Activated CD4-positive, alpha-beta T cell treated with anti-CD3 and anti-CD28 coated beads, Interleukin-2, amount 50 U/mL, for 24 hours (primary cell): ENCODE measurements at regions not wholly inside any gene's neighbourhood (a gene's known extent, or its start where the extent isn't known, plus 50 kb on each side); places are given as distances from the start of the nearest gene placed in this dataset.

Experiments
- DNase-seq, 2 donors: peaks; one replicate each; pipeline ENCODE4 v3.0.0-alpha.2; 2020; ENCODE audit warnings: low read depth in 1 of 2, low spot score in 1 of 2

- DNase-seq: no peak
Observed at GRCh38 chr1:59107916-59108315, 189.0 kb upstream of the FGGY start.

DNA sequence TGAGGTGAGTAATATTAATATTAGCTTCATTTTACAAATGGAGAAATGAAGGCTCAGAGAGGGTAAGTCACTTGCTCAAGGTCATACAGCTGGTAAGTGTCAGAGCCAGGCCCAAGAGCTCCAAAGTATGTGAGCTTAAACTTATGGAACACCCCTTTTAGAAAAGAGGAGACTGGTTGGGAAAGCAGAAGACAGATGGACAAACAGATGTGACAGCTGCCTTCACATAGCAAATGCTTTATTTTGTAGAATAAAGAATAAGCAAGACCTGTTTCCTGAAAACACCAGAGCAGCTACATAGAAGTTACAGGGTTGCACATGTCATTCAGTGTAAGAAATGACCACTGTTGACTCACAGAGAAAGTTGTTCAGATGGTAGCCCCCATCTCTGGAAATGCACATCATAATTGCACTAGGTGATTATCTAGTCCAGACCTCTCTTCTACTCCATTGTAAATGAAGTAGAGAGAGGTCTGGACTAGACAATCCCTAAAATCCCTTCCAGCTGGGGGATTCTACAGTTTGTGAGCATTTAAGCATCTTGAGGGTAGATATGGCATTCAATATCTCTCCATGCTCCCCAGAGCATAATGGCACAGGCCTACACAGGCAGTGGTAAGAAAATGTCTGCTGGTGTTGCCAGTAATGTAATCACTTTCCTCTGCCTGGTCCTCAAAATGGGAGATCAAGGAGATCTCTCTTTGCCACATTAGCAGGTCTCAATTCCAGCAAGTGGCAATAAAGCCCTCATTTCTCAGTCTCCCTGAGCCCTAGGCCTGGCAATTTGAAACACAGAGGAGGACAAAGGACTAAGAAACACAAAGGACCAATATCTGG is 188.2 kb upstream of the FGGY start:
- no peak for DNase-seq

DNA sequence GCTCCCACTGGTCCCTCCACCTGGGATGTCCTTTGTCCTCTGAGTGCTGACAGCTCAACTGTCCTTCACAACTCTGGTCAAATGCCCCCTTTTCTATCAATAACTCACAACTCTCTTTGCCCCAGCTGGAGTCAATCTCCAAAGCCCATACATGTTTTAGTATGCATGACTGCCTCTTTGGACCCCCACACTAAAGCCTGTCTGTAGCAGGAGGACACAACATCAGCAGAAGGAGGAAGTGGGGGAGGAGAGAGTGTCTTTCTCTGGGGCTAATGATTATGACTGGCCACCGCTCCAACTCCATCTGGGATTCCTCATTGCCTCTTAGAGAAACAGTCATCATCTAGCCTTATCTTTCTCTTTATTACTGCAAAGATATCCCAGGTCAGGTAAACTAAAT is 186.6 kb upstream of the FGGY start:
- DNase-seq: no peak

GRCh38 chr1:59113876-59114457 is 182.9 kb upstream of the FGGY start:
- DNase-seq: no peak

DNA sequence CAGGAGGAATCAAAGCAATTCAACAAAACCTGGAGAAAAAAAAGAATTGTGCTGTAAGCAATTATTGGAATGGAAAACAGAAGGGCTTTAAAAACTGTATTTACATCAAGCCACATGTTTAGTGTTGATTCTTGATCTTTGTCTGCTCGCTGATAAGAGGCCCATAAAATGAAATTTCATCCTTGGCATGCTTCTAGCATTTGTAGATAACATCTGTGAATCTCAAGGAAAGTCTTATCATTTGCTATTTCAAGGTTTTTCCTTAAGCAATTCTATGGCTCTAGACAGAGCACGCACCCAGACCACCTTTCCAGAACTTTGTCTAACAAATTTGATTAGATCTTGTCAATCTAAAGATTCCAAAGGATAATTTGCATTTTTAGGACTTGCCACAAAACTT is 181.0 kb upstream of the FGGY start:
- no peak for DNase-seq

GRCh38 chr1:59116920-59117542 is 179.9 kb upstream of the FGGY start:
- no peak for DNase-seq

DNA sequence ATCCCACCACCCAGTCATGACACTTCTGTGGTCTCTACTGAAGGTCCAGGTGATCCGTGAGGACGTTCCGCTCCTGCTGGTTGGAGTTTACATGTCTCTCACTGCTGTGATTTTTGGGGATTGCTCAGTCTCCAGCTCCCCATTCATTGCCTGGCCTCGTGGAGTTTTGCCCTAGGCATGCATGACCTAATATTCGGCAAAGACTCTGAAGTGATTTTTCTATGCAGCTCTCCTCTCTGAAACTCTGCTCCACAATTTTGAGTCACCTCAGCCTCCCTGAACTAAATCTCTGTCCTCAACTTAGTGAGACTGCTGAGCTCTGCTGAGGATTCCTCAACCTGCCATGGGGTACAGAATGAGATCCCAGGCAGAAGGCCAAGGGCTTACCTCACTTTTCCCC is 174.4 kb upstream of the FGGY start:
- no peak for DNase-seq

DNA sequence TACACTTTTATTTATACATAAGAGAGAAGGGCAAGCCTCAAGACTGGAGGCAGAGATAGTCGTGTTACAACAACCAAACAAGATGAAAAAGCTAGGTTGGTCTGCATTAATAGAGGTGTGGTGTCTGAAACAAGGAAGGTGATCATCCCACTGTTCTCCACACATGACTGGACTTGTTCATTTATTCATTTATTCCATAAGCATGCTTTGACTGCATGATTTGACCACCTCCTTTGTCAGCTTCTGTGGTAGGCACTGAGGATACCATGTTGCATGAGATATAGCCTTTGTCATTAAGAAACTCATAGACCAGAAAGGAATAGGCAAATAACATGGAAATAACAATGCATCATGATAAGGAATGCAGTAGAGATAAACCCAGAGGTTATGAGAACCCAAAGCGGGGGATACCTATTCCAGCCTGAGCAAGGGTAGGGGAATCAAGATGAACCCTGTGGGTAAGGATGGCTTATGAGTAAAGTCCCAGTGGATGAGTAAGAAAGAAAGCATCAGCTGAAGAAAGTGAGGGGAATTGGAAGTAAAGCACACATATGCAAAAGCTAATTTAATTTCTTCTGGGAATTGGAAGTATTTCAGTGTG is 173.7 kb upstream of the FGGY start:
- DNase-seq: no peak

DNA sequence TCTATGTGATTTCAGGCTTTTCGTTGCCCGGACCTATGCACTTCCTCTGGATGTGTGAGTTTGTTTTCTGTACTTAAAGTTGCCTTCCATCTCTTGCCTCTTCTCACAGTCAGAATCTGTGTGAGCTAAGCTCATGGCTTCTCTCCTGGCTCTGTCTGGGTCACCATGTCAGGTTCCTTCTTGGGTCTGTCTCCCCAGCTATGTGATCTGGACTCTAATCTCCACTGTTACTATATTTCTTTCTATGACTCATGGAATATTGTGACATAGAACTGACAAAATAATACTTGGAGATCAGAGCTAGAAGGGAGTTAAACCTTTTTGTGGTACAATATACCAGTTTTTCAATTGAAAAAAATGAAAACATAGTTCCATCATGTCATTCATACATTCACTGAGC is 172.7 kb upstream of the FGGY start:
- no peak for DNase-seq

DNA sequence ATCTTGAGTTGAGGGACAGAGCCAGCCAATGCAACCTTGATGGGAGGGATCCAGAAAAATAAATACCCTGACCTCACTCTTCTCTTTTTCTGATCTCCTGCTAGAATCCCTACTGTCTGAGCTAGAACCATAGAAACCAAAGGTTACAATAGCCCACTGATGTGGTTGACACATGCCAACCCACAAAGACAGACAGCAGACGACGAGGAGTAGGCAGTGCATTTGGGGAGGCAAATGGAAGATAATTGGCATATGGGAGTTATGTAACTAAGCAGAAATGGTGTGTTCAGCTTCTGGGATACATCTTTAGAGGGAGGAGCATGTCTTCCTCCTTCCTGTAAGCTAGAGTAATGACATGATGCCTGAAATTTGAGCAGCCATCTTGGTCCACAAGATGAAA is 171.7 kb upstream of the FGGY start:
- DNase-seq: no peak

DNA sequence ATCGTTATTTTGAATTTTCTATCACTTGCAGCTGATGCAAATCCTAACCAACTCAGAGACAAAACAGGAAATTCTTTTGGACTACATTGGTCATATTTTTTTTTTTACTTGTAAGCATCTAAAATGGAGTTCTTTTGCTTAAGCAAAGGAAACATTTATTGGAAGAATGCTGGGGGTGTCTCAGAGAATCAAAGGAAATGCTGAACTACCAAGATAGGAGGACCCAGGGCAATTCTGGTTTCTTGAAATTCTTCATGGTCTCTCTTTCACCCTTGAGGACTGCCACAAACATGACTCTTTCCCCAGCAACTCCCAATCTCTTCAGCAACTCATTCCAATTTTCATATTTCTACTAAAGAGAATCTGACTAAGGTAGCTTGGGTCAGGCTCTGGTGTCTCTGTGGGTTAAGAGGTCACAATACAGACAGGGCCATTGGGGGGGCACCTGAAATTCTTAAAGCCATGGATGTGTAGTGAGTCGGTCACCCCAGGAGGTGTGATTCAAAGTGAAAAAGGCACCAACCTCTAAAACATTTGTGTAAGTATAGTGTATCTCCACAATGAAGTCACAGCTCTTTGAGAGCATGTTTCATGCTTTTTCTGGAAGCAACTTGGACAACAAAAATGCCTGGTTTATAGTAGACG is 171.1 kb upstream of the FGGY start:
- DNase-seq: no peak

DNA sequence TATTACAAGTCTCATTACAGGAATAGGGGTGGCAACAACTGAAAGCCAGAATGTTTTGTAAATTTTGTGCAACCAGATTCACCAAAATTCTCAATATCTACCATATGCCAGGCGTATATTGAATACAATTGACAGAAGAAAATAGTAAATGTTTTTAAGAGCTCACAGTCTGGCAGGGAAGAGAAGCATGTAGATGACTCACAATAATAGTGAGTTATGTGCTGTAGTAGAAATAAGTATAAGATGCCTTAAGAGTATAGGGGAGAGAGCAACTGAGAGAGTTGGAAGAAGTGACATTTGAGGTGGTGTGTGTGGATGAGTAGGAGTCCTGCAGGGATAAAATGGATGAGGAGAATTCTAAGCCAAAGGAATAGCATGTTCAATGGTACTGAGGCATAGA is 170.5 kb upstream of the FGGY start:
- DNase-seq: no peak

DNA sequence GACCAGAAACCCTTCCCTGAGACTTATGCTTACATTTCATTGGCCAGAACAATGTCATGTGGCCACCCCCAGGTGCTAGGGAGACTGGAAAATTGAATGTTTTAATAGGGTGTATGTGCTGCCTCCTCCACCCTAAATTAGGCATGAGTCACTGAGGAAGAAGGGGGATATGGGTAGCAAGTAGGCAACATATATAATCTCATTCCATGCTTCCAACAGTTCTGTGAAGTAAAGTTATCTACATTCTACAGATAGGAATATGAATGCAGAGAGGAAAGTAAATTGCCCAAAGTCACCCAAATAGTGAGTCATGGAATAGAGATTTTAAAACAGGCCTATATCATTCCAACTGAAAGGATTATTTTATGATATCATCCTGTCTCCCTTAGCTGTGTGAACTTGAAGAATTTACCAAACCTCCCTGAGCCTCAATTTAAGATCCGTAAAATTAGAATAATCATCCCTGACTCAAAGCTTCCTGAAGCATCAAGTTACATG is 168.6 kb upstream of the FGGY start:
- DNase-seq: no peak

DNA sequence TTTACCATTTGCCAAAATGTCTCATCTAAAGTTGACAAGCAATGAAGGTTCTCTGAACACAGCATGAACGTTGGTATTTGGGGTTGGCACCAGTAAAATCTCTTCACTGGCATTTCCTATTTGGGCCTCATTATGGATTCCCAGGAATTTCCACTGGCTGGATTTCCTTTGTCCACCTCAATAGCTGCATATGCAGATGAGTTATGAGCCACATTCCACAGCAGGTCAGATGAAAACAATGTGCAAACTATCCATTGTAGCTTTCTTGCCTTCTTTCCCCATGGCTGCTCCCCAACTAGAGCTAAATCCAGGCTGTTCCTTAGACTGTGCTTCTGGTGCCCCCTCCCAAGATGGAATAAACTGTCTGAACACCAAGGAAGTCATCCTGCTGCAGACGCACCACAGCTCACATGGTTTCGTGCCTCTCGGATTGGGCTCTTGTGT is 168.1 kb upstream of the FGGY start:
- DNase-seq: no peak

GRCh38 chr1:59132295-59132694 is 164.6 kb upstream of the FGGY start:
- no peak for DNase-seq

DNA sequence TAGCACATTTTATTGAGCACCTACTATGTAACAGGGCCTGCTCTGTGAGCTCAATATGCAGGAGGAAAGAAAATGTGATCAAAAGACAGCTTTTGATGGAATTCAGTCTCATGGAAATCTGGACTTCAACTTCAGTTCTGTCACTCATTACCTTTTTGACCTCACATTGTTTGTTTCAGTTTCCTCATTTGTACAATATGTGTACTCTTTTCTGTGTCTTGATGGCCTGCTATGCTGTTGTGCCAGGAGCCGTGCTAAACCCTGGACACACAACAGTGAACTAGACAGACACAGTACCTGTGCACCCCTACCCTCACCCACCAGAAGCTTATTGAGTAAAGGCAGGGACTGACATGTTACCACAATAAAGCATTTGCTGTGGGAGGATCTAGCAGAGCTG is 162.9 kb upstream of the FGGY start:
- DNase-seq: no peak

GRCh38 chr1:59135761-59136255 is 161.1 kb upstream of the FGGY start:
- no peak for DNase-seq

DNA sequence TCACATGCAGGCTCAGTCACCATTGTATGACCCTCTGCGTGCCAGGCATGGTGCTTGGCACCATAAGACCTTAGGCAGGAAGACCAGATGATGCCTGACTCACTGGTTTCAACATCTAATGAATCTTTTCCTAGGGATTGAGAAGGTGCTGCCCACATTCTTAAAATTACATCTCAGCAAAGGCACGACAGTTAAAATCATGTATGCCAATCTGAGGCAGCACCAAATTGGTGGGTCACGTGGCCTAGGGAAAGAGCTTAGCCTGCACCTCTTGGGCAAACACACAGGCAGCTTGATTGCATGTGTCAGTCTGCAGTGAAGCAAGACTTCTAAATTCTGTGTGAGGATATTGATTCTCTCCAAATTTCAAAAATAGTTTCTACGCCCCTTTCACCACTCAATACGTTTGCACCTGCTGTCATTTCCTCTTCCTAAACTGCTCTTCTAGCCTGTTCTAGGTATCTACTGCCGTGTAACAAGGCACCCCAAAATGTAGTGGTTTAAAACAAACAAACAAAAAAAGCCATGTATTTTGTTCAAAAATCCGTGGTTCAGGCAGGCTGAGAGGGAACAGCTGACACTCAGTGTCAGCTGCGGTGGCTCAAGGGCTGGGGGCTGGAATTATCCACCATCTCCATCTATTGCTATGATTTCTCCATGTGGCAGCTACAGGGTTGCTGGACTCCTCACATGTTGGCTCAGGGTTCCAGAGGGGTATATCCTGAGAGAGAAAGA is 160.2 kb upstream of the FGGY start:
- no peak for DNase-seq

DNA sequence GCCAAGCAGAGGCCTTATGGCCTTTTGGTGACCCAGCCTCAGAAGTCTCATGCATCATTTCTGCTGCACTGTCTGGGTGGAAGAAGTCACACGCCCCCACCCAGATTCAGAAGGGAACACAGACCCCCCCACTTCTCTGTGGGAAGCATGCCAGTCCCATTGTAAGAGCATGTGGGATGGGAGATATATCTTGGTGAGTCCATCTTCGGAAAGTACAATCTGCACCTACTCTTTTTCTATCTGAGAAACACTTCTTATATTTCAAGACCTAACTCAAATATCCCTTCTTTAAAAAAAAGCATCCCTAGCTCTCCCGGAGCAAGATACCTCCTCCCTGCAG is 159.6 kb upstream of the FGGY start:
- no peak for DNase-seq

DNA sequence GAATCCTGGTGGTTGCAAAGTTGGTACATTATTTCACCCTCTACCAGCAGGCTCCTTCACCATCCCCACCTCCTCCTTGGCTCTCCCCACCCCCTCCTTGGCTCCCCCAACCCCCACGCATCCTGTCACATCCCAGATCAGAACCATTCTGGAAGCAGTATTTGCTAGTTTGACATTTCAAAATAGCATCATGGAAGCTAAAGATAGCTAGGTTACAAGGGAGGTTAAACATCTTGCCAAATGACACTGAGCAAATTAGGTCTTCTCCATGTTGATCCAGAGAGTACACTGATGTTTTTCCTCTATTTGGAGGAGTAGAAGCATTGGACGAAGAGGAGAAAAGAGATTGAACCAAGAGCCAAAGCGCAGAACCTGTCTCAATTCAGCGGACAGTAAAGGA is 158.9 kb upstream of the FGGY start:
- no peak for DNase-seq

- DNase-seq: no peak
Observed at GRCh38 chr1:59138402-59138801, 158.5 kb upstream of the FGGY start.
